GM18511 (cell line): ENCODE measurements at regions not wholly inside any gene's neighbourhood (a gene's known extent, or its start where the extent isn't known, plus 50 kb on each side); places are given as distances from the start of the nearest gene placed in this dataset.
A peak's percentile ranks its signal among the peaks of the same experiment; 100 is the strongest.
"Not testable (repeated sequence)": the region's sequence is repeated elsewhere in the genome, so short reads cannot be mapped to it uniquely, and the experiment has no call there.

Experiments
- ATAC-seq: cut with Tn5 transposase; IDR thresholded peaks from one replicate; pipeline ENCODE4 v1.9.1; 2021; ENCODE audit warnings: mild to moderate bottlenecking, moderate library complexity; ENCODE audit not compliant: unreplicated experiment

- no peak for ATAC-seq
These were observed 631.2 kb upstream of the MAN1A1 start for GRCh38 chr6:119980802-119981201.

GRCh38 chr6:119979862-119980261 is 630.3 kb upstream of the MAN1A1 start:
- no peak for ATAC-seq

- ATAC-seq = peak; percentile 53
These were observed 628.8 kb upstream of the MAN1A1 start for GRCh38 chr6:119978274-119978889.

GRCh38 chr6:119974430-119975159 is 625.0 kb upstream of the MAN1A1 start:
- no peak for ATAC-seq

- peak; percentile 70 for ATAC-seq
These were observed 616.9 kb upstream of the MAN1A1 start for GRCh38 chr6:119966484-119966883.

- ATAC-seq = no peak
These were observed 616.3 kb upstream of the MAN1A1 start for GRCh38 chr6:119965900-119966299.

GRCh38 chr6:119965008-119965407 is 615.4 kb upstream of the MAN1A1 start:
- no peak for ATAC-seq

GRCh38 chr6:119962505-119962904 is 612.9 kb upstream of the MAN1A1 start:
- no peak for ATAC-seq

- ATAC-seq = no peak
These were observed 611.9 kb upstream of the MAN1A1 start for GRCh38 chr6:119961450-119961849.

DNA sequence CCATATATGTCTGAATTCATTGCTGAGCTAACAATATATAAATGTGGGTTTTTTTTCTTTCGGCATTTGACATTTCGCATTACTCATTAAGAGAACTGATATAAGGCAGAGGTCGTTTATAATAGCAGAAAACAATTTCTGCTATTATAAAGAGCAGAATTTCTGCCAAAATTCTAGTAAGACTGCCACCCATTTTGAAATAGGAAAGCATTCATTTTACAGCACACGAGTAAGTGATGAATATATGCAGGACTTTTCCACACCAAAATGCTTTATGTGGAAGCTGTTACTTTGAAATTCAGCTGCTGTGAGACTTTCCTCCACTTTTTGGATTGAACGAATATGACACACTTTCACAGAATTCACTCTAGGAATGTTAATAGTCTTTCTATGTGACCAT is 610.9 kb upstream of the MAN1A1 start:
- ATAC-seq = no peak

GRCh38 chr6:119960036-119960435 is 610.5 kb upstream of the MAN1A1 start:
- no peak for ATAC-seq

DNA sequence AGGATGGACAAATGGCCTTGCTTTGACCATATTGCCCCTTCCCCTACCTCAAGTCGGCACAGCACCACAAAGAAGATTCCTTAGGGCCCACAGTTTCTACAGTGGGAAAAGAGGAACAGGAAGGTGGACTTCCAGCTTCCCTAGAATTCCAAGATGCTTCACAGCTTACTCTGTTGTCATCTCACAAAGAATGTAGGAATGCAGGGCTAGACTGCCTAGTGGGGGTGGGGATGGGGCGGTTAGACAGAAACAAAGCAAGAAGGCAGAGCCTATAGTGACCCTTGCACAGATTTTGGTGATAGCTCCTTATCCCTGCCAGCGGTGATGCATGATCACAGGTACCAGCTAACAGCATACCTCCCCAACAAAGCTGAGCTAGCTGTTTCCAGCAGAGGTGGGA is 607.6 kb upstream of the MAN1A1 start:
- ATAC-seq = no peak

GRCh38 chr6:119952696-119953095 is 603.1 kb upstream of the MAN1A1 start:
- no peak for ATAC-seq

DNA sequence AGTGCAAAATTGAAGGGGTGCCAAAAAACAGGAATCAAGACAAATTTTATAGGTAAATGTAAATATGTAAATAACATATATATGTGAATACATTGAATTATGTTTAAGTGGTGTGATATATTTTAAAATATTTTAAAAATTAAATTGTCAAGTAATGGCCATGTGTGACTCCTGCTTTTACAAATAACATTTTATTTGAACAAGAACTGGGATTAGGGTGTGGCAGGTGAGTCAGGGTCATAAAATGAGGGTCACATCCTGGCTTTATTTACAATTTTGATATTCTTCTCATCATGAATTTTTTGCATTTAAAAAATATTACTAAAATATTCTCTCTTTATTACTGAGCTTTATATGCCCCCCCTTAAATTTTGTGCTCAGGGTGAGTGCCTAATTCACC is 601.1 kb upstream of the MAN1A1 start:
- ATAC-seq = no peak

DNA sequence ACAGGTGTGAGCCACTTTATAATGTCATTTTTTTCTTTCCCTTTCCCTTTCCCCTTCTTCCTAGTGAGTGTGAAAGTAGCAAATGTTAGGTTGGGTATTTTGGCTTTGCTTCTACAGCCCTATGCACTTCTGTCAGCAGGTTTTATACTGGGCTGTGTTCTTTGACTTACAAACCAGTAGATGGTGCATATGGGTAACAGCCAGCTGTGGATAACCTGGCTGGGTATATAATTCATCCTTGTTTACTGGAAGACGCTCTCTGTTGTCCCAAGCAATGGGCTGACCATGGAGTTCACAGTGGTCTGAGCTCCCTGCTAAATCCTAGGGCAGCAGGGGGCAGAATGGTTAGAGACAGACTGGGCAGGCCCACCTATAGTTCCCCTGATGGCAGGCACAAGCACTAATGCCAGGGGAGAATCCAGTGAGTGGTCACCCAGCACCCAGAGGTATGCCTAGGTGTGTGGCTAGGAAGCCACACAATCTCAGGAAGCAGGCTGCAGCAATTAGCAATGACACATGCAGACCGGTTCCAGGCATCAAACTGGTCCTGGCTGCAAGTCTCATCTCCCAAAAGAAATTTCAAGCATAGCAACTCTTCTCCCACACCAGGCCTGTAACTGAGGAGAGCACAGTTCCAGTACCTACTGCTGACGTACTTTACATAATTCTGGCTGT is 592.7 kb upstream of the MAN1A1 start:
- no peak for ATAC-seq

- ATAC-seq = no peak
These were observed 589.2 kb upstream of the MAN1A1 start for GRCh38 chr6:119938752-119939151.

GRCh38 chr6:119934816-119935215 is 585.3 kb upstream of the MAN1A1 start:
- ATAC-seq = no peak

- no peak for ATAC-seq
These were observed 579.6 kb upstream of the MAN1A1 start for GRCh38 chr6:119929121-119929520.

- ATAC-seq = not testable (repeated sequence)
These were observed 575.3 kb upstream of the MAN1A1 start for GRCh38 chr6:119924888-119925287.

GRCh38 chr6:119922814-119923213 is 573.3 kb upstream of the MAN1A1 start:
- ATAC-seq = no peak

- ATAC-seq = no peak
These were observed 572.0 kb upstream of the MAN1A1 start for GRCh38 chr6:119921491-119922010.

DNA sequence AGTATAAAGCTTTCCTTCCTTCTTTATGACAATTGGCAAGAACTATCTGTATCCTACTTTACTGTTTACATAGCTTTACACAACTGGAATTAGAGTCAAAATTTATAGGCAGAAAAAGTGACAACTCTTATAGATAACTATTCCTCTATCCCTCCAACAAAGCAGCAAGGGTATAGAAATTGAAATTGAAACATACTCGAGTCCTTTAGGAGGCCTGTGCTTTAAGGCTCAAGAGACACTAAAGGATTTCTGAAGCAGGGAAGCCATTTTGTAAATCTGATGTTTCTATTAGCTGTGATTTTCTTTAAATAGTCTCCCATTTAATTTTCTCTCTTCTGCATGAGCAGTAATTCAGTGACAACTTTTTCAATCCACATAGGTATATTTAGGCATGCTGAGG is 567.6 kb upstream of the MAN1A1 start:
- no peak for ATAC-seq
